ENCODE measurements at regions not wholly inside any gene's neighbourhood (a gene's known extent, or its start where the extent isn't known, plus 50 kb on each side); places are given as distances from the start of the nearest gene placed in this dataset.

GRCh38 chr5:78701795-78702410 lies 53.3 kb upstream of the LHFPL2 start:
- no peak for TF ChIP-seq POLR2A (IDR thresholded peaks at IDR 0.05)
- no peak for TF ChIP-seq CTCF (IDR thresholded peaks at IDR 0.05)
